ENCODE measurements at regions not wholly inside any gene's neighbourhood (a gene's known extent, or its start where the extent isn't known, plus 50 kb on each side); places are given as distances from the start of the nearest gene placed in this dataset.

- DNase-seq, result no peak
These were observed 110.9 kb upstream of the B3GAT1 start for GRCh38 chr11:134522782-134523570.

DNA sequence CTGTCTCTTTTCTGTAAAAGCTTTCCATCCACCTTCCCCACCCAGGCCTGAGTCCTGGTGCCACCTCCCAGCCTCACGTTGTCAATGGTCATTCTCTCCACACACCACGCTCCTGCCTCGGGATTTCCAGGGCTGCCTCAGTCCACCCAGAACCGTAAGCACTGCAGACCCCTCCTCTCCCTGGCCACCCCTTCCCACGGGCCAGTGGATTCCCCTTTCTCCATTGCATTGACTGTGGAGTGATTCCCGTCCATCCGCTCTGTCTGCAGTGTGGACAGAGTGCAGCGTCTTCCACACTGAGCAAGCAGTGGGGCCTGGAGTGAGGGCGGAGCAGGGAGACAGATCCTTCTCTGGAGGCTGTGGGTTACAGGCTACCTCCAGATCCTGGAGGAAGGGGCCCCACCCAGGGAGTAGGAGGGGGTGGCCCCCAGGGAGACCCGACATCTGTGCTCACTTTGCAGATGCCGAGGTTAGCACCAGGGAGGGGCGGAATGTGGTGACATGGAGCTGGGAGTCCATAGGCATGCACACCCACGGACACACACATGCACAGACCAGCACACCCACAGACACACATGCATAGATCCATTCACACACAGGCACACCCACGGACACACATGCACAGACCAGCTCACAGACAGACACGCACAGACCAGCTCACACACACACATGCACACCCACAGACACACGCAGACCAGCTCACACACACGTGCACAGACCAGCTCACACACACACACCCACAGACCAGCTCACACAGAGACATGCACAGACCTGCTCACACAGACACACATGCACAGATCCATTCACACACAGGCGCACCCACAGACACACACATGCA lies 109.6 kb upstream of the B3GAT1 start:
- DNase-seq, result no peak

DNA sequence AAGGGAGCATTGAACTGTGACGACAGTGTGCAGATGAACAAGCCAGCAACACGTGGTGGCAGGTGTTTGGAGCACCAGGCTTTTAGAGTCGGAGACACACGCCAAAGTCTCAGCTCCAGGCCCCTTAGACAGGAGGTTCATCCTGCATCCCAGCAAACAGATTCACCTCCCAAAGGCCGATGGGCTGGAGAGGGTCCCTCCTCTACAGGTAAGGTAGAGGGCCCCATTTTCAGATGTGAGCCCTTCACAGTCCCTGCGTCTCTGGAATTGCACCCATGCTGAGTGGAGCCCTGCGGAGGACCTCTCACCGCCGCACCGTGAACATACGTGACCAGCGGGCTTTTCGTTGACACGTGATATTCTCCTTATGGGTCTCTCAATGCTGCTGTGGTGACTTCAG lies 109.0 kb upstream of the B3GAT1 start:
- no peak for DNase-seq

DNA sequence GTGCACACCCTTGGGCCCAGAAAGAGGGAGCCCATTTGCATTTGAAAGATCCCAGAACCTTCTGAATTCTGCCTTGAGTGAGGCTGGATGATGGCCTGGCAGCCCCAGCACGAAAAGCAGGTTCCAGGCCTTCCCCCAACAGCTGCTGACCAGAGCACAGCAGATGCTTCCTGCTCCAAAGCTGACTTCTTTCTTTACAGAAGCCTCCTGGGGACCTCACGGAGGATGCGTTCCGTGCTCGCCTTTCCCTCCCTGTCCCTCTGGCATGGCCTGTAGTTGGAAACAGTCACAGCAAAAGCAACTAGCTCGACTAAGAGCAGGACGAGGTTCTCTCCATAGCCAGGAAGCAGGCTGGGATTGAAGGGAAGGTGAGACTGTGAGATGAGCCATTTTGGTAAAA lies 107.7 kb upstream of the B3GAT1 start:
- no peak for DNase-seq

DNA sequence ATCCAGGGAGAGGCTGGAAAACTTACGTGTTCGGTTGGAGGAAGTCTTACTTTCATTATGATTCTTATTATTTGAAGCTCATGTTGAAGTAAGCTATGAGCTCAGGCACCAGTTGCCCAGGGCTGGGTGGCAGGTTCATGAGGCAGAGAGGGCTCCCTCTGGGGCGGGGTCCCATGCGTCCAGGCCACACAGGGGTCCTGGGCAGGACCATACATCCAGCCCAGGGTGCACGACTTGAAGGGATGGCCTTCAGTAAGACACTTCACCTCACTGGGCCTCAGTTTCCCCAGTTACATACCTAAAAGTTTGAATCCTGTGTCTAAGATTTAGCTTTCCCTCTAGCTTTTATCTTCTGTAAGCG lies 107.3 kb upstream of the B3GAT1 start:
- no peak for DNase-seq

DNA sequence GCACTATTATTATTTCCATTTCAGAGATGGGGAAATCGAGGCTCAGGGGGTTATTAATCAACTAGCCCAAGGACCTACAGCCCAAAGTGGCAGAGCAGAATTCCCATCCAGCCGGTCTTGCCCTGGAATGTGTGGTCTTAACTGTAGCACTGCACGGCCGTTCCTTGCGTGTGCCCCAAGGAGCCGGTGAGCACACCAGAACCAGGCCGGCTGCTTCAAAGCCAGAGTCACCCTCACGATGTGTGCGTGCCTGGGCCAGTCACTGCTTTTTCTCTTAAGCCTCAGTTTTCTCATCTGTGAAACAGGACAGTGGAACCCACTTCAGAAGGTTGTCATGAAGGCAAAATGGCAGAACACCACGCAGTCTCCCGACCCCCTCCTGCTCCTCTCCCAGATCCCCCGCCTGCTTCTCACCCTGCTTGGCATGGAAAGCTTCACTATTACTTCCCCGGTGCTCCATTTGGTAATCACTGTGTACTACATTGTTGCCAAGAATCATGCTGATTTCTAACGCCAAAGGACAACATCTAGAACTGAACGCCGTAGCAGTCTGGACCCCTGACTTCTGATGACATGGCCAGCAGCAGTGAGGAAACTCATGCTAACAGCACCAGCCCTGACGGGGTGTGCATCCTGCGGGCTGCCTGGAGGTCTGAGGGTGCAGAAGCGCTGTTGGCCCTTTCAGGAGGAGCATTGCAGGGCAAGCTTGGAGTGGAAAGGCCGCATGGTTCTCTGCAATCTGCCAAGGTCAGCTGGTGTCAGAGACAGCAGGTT lies 106.8 kb upstream of the B3GAT1 start:
- DNase-seq, result no peak

- DNase-seq, result no peak
These were observed 105.7 kb upstream of the B3GAT1 start for GRCh38 chr11:134517621-134518293.

GRCh38 chr11:134517115-134517514 lies 105.1 kb upstream of the B3GAT1 start:
- no peak for DNase-seq

DNA sequence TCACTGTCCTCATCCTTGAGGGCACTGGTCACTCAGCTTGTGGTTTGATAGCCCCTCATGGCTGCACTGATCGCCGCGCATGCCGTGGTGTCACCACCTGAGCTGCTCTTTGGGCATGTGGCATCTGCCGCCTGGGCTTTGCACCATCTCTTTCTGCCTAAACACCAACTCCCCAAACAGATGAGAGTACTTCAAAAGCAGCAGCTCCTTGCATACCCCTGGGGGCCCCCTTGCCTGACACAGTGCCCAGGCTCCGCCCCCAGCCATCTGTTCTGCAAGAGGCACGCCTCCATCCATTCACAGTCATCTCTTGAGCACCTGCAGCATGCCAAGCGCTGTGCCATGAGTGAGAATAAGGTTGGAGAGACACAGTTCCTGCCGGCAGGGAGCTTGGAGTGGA lies 104.5 kb upstream of the B3GAT1 start:
- DNase-seq, result no peak

DNA sequence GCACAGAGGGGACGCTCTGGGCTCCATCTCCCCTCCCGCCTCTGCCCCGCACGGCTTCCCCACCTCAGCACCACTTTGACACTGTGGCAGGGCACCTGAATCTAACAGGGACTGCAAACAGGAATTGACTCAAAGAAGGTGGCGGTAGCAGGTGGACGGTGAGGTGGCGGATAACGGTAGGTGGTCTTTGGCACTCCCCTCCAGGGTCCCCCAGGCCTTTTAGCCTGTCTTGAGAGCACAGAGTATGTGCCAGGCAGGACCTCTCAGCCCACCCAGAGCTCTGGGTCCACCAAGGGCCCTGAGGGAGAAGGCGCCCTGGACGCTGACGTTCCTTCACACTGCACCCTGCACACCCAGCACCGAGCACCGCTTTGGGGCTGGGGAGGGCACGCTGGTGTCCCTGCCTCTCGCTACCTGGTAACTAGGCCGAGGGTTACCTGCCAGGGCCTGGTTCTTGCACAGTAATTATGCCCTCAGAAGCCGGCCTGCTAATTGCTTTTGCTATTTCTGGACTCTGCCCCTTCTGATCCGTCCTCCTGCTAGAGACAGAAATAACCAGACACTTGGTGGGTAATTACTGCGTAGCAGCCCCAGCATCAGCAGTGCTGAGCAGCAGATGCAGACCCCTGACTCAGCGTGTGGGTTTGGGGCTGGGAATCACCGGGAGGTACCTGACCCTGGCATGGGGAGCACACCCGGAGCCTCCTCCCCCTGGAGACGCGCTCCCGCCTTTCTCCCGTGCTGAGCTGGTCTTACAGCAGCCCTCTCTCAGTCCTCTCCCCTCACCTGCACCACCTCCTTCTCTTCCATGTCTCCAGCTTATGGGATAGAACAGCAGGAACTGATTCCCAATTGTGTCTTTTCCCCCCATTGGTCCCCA lies 103.3 kb upstream of the B3GAT1 start:
- no peak for DNase-seq

- no peak for DNase-seq
These were observed 102.4 kb upstream of the B3GAT1 start for GRCh38 chr11:134514354-134514951.

DNA sequence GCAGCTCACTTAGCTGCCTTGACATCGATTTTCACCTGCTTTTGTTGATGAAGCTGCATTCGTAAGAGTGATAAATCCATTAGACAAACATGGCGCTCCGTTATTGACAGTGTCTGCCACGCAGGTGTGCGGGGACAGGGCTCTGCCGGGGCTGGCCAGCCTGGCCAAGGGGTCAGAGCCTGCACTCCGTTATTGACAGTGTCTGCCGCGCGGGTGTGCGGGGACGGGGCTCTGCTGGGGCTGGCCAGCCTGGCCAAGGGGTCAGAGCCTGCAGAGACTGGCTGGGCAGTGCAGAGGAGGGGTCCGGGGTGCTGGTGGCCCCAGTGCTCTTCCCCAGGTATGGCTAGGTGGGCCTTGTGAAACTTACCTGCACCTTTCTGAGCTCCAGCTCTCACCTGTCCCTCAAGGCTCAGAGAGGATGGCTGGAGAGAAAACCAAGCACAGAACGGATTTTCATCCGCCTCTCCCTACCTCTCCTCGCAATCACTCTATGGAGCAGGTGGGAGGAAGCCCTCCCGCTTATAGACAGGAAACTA lies 101.6 kb upstream of the B3GAT1 start:
- no peak for DNase-seq

- no peak for DNase-seq
These were observed 100.8 kb upstream of the B3GAT1 start for GRCh38 chr11:134512571-134513538.

GRCh38 chr11:134512061-134512460 lies 100.0 kb upstream of the B3GAT1 start:
- DNase-seq, result no peak

DNA sequence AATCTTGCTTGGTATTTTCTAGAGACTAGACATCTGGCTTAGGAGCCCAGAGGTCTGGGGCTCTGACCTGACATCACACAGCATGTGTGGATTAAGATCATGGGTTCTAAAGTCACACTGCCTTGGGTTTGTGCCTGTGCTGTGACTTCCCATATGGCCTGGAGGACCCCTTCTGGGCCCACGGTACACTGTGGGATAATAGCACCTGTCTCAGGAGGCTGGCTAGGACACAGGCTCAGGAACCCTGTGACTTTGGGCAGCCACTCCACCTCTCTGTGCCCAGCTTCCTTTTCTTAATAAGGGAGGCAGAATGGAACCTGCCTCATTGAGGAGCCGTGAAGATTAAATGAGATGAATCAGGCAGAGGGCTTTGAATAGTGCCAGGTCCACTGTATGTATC lies 99.2 kb upstream of the B3GAT1 start:
- DNase-seq, result no peak

DNA sequence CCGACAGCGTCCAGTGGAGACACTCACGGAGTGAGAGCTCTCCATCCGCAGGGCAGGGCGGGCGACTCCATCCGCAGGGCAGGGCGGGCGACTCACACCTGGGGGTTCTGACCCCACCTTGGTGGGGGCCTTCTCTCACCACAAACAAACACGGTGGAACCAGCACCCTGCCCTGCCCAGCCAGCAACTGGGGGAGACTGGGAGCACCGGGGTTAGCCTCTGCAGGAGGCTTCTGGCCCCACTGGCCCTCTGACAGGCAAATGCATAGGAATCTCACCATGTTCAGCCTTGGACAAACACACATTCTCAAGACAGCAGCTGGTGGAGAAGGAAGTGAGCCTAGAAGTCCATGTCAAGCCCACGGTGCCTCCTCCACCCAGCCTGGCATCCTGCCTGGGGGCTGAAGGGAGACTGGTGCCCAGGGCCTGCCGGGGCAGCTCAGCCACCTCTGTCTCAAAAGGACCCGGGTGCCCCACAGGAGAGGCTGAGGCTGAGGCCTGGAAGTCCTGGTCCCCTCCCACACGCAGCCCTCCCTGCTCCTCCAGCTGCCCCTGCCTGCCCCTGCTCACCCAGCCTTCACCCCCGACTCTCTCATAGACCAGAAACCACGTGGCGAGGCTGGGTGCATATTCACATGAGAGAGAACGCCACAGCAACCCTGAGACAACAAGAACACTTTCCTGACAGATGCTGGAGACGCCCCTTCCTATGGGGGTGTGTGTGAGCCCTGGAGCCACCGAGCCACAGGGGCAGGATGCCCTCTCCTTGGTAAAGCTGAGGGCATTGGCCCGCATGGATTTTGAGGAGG lies 98.4 kb upstream of the B3GAT1 start:
- DNase-seq, result no peak

DNA sequence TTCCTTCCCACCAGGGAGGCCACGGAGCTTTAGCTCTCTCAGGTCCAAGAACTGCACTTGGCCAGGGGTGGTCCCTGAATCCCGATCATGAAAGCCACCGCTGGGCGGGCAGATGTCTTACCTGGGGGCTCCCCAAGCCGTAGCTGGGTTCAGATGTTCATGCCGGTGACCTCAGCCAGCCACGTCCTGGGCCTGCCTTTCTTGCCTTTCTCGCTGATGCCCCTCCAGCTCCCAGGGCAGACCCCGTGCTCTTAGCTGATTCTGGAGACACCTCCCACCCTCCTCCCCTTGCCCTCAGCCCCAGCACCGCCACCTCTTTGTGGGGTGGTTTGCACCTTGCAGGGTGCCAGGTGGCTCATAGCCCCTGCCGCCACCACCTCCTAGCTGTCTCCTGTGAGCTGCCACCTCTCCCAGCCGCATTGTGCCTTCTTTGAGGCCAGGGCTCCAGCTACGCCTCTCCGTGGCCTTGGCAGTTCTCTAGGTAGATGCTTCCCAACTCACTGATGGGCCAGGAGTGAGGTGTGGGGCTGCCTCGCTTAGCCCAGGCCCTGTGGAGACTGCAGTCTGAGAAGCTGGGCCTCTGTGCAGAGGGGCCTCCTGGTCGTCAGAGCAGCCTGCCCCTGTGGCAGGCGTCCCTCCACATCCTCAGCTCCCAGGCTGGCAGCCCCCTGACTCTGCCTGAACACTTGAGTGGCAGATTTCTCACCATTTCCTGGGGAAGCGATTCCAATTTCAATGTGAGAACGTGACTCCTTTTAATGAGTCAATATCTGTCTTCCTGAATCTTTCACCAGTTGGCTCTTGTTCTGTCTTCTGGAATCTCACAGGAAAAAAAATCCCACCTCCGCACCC lies 97.6 kb upstream of the B3GAT1 start:
- no peak for DNase-seq
